Activated CD4-positive, alpha-beta T cell treated with anti-CD3 and anti-CD28 coated beads, Interleukin-2, amount 50 U/mL, for 1 hour (primary cell): ENCODE measurements at regions not wholly inside any gene's neighbourhood (a gene's known extent, or its start where the extent isn't known, plus 50 kb on each side); places are given as distances from the start of the nearest gene placed in this dataset.
A peak's percentile ranks its signal among the peaks of the same experiment; 100 is the strongest.
"Not testable (repeated sequence)": the region's sequence is repeated elsewhere in the genome, so short reads cannot be mapped to it uniquely, and the experiment has no call there.

Experiments used
- DNase-seq: peaks from one replicate; pipeline ENCODE4 v3.0.0-alpha.2; 2020

GRCh38 chr5:113652161-113652560 is 138.7 kb downstream of the YTHDC2 start:
- DNase-seq = no peak

DNA sequence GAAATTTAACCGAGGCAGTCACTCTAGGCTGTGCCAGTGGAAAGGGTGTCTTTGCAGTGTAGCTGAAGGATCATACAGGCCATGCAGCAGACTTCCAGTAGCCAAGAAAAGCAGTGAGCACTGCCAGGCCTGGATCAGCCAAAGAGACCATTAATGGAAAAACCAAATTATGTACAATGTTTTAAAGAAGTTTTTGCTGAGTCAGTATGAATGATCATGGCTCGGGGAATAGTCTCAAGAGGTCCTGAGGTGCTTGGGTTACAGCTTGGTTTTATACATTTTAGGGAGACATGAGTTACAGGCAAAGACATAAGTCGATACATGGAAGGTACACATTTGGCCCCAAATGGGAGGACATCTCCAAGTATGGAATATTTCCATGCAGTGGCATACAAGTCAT is 141.3 kb downstream of the YTHDC2 start:
- DNase-seq = no peak

DNA sequence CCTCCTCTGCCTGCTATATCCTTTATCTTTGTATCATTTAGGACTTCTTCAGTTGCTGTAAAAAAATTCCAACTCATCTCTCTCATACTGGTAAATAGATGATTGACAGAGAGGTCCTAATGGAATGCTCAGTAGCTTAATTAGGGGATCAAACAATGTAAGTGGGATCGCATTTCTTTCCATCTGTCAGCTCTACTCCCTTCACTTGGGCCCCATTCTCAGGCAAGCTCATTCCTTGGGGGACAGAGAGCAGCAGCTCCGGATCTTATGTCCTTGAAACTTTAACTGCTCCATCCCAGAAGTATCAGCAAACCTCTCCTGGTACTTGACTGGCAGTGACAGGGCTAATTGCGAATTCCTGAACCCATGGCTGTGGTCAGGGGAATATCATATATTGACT is 146.7 kb downstream of the YTHDC2 start:
- no peak for DNase-seq

DNA sequence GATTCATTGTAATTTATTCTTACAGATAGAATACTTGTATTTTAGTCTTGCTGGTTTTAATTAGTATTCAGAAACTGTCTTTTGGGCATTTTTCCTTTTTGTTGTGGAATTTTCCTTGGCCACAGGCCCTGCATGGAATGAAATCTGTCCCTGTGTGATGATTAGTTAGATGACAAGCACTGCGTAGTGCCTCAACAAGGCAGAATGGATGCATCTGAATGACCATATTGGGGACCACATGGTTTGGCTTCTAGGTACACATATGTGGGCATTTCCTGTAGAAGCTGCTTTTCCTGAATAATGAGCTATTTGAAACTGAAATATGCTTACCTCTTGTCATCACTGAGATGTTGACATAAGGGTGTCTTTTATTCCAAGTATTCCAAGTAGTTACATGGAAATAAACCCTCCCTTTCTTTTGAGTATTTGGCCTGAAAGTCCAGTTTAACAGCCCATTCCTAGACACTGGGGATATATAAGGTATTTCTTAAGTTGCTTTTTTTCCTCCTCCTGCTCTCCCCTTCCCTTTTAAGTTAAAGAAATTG is 147.3 kb downstream of the YTHDC2 start:
- DNase-seq = no peak

DNA sequence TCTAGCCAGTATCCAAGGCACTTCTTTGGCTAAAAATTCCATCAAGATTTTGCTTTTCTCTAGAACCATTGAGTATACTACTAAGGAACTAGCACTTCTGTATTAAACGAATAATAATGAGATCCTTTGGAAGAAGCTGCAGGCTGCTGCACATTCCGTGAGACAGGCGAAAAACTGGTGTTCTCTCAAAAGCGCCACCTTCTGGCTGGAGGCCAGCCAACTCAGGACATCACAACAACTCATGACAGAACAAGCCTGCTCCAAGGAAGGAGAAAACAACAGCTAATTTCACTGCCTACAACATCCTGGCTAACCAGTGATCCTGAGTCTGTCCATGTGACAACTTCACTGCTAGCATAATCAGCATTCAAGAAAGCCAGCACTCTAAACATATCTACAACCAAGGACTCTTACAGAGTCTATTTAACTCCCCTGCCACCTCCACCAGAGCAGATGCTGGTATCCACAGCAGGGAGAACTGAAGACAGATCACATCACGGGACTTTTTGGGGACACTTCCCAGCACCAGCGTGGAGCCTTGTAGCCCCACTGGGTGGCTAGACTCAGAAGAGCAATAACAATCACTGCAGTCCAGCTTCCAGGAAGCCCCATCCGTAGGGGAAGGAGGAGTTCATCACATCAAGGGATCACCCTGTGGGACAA is 150.5 kb downstream of the YTHDC2 start:
- peak; percentile 8 for DNase-seq

- no peak for DNase-seq
These were observed 159.5 kb downstream of the YTHDC2 start for GRCh38 chr5:113673041-113673440.

GRCh38 chr5:113675166-113675565 is 161.7 kb downstream of the YTHDC2 start:
- no peak for DNase-seq

GRCh38 chr5:113678202-113678601 is 164.7 kb downstream of the YTHDC2 start:
- no peak for DNase-seq

GRCh38 chr5:113678924-113679575 is 165.6 kb downstream of the YTHDC2 start:
- no peak for DNase-seq

DNA sequence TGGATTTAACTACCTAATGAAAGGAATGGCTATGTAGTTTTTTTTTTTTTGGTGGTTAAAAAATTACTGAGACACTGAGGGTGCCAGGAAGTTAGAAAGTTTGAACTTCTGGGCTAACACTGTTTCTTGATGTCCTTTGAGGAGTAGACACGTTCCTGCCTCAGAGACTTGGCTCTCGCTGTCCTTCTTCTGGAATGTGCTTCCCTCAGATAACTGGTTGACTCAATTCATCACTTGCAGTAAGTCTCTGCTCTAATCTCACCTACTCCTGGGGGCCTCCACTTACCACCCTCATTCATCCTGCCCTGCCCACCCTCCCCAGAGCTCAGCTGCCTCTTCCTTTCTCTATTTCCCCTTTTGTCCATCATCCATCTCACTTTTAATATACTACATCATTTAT is 167.0 kb downstream of the YTHDC2 start:
- DNase-seq = no peak

DNA sequence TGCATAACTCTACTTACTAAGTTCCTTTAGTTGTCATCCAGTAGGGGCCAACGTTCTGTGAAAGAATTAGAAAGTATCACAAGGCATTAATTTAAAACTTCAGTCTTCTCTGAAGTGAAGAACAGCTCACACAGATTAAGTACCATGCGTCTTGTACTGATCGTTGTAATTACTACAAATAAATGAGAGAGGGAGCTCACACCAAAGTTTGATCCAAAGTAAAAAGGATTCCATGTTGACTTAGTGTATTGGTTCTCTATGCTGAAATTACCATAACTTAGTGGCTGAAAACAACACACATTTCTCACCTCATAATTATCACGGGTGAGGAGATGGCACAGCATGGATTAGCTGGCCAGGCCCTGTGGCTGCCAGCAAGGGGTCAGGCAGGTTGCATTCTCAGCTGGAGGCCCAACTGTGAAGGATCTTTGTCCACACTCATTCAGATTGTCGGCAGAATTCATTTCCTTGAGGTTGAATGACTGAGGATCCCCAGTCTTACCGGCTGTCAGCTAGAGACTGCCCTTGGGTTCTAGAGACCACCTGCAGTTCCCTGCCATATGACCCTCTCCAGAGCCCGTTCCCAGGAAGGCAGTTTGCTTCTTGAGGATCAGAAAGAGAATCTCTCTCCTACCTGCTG is 169.1 kb downstream of the YTHDC2 start:
- DNase-seq = no peak

- DNase-seq = no peak
These were observed 169.7 kb downstream of the YTHDC2 start for GRCh38 chr5:113683211-113683610.

- DNase-seq = no peak
These were observed 173.1 kb downstream of the YTHDC2 start for GRCh38 chr5:113686599-113686998.

DNA sequence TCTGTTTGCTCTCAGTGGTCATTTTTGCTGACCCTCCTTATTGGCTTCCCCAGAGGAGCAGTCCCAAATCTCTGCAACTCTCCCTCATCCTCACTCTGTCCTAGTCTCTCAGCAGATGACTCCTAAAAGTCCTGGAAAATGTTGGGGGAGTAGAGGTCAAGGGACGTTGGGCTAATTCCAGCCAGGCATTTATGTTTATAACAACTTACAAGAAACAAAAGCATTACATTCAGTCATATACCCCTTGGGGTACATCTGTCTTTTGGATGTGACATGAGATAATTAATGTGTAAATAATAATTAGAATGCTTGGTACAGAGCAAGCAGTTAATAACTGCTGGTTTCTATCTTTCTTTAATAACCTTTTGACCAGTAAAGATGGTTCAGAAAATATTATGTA is 176.2 kb downstream of the YTHDC2 start:
- no peak for DNase-seq

DNA sequence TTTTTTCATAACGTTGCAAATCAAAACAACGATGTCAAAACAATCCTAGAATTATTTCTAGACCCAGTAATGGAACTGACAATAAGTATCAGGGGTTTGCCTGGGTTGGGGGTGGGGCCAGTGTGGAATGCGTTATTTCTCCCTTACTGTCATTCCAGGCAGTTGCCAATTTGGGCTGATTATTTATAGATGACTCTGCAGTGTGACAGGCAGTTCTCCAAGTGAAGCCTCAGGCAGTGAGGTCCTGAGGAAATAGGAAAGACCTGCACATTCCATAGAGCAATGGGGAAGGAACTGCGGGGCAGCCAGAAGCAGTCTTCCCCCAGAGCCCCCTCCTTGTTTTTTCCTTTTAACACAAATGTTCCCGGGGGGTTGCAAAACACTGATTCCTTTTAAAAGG is 179.0 kb downstream of the YTHDC2 start:
- DNase-seq = no peak

DNA sequence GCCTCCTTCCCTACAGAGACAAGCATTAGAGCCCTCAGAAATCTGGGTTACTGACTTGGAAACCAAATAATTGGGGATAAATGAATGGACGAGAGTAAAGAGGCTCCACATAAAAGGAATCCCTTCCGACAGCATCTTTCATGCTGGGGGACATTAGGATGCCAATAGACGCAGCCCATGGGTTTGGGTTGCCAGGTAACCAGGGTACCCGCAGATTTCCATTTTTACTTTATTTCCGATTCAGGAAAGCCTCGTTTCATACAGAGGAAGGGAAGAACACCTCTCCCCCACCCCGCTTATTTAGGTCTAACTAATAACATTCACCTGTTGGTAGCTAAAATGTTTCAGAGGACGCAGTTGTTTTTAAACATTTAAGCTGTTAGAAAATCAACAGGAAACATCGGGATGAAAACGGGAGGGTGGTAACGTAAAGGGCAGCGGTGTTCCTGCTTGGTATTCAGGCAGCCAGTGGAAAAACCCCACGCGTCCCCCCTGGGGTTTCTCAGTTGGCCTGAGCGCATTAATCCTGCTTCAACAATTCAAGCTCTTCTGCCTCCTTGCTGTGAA is 179.5 kb downstream of the YTHDC2 start:
- no peak for DNase-seq

GRCh38 chr5:113693701-113694100 is 180.2 kb downstream of the YTHDC2 start:
- DNase-seq = no peak

DNA sequence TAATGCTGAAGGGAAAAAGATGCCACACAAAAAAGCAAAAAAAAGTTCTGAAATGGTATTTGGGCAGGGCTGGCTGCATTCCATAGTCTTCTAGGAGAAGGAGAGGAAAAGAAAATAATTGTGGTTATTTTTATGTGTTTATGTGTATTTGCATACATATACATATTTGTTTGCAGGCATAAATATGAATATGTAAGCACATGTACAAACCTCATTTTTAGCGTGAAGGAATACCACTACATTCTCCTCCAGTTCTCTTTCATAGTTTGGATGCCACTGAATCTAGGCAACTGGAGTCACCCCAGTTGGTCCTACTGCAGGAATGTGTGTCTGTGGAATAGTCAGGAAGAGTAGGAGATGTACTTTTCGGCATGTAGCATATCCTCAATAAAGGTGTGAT is 181.1 kb downstream of the YTHDC2 start:
- no peak for DNase-seq

- no peak for DNase-seq
These were observed 189.8 kb downstream of the YTHDC2 start for GRCh38 chr5:113703266-113703665.

GRCh38 chr5:113705657-113706056 is 192.2 kb downstream of the YTHDC2 start:
- DNase-seq = no peak

GRCh38 chr5:113713051-113713450 is 199.6 kb downstream of the YTHDC2 start:
- no peak for DNase-seq

DNA sequence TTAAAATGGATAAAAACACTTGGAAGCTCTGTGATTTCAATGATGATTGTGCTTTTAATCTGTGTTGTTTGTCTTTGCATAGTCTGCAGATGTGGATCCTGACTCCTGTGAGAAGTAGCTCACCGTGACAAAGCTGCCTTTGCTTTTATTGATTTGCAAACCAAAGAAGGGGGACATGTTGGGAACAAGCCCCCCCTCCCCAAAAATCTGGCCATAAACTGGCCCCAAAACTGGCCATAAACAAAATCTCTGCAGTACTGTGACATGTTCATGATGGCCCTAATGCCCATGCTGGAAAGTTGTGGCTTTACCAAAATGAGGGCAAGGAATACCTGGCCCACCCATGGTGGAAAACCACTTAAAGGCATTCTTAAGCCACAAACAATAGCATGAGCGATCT is 202.4 kb downstream of the YTHDC2 start:
- not testable (repeated sequence) for DNase-seq

DNA sequence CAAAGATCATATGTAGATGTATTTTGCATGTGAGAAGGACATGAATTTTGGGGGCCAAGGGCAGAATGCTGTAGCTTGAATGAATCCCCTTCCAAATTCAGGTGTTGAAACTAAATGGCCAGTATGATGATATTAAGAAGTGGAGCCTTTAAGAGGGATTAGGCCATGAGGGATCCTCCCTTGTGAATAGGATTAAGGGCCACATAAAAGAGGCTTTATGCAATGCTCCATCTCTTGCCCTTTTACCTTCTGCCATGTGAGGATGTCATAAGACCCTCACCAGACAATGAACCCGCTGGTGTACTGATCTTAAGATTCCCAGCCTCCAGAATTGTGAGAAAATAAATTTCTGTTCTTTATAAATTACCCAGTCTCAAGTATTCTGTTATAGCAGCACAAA is 206.1 kb downstream of the YTHDC2 start:
- DNase-seq = no peak

- DNase-seq = no peak
These were observed 207.7 kb downstream of the YTHDC2 start for GRCh38 chr5:113721171-113721570.
